NCI-H2107 treated with DMSO at 0.1 percent for 48 hours (cell line): ENCODE measurements at regions not wholly inside any gene's neighbourhood (a gene's known extent, or its start where the extent isn't known, plus 50 kb on each side); places are given as distances from the start of the nearest gene placed in this dataset.
"Not testable (repeated sequence)": the region's sequence is repeated elsewhere in the genome, so short reads cannot be mapped to it uniquely, and the experiment has no call there.

ENCODE experiments used
- DNase-seq: peaks from one replicate; lab custom pipeline; 2025; ENCODE audit not compliant: unreplicated experiment; lab: John Stamatoyannopoulos, UW

- DNase-seq: no peak
These were observed 135.6 kb upstream of the LYZL2 start for GRCh38 chr10:30765022-30765615.

GRCh38 chr10:30763918-30764317 lies 134.4 kb upstream of the LYZL2 start:
- no peak for DNase-seq

- DNase-seq: no peak
These were observed 133.1 kb upstream of the LYZL2 start for GRCh38 chr10:30762620-30763019.

- DNase-seq: no peak
These were observed 129.9 kb upstream of the LYZL2 start for GRCh38 chr10:30759423-30759822.

- DNase-seq: no peak
These were observed 128.8 kb upstream of the LYZL2 start for GRCh38 chr10:30758338-30758737.

GRCh38 chr10:30756896-30757295 lies 127.3 kb upstream of the LYZL2 start:
- no peak for DNase-seq

GRCh38 chr10:30756151-30756550 lies 126.6 kb upstream of the LYZL2 start:
- DNase-seq: no peak

GRCh38 chr10:30755441-30755953 lies 125.9 kb upstream of the LYZL2 start:
- DNase-seq: no peak

- DNase-seq: no peak
These were observed 122.9 kb upstream of the LYZL2 start for GRCh38 chr10:30752481-30752881.

GRCh38 chr10:30751678-30752331 lies 122.3 kb upstream of the LYZL2 start:
- DNase-seq: no peak

- no peak for DNase-seq
These were observed 121.6 kb upstream of the LYZL2 start for GRCh38 chr10:30750971-30751677.

- DNase-seq: no peak
These were observed 119.8 kb upstream of the LYZL2 start for GRCh38 chr10:30749385-30749784.

- no peak for DNase-seq
These were observed 118.8 kb upstream of the LYZL2 start for GRCh38 chr10:30748152-30748973.

- DNase-seq: no peak
These were observed 118.1 kb upstream of the LYZL2 start for GRCh38 chr10:30747633-30748032.

- no peak for DNase-seq
These were observed 116.4 kb upstream of the LYZL2 start for GRCh38 chr10:30745953-30746352.

- no peak for DNase-seq
These were observed 114.6 kb upstream of the LYZL2 start for GRCh38 chr10:30744106-30744505.

- no peak for DNase-seq
These were observed 114.0 kb upstream of the LYZL2 start for GRCh38 chr10:30743586-30743985.

- no peak for DNase-seq
These were observed 112.9 kb upstream of the LYZL2 start for GRCh38 chr10:30742471-30742870.

GRCh38 chr10:30740774-30741173 lies 111.2 kb upstream of the LYZL2 start:
- not testable (repeated sequence) for DNase-seq

GRCh38 chr10:30738416-30738815 lies 108.9 kb upstream of the LYZL2 start:
- DNase-seq: no peak

- no peak for DNase-seq
These were observed 108.4 kb upstream of the LYZL2 start for GRCh38 chr10:30737931-30738391.
